ENCODE measurements at regions not wholly inside any gene's neighbourhood (a gene's known extent, or its start where the extent isn't known, plus 50 kb on each side); places are given as distances from the start of the nearest gene placed in this dataset.
"Not testable (repeated sequence)": the region's sequence is repeated elsewhere in the genome, so short reads cannot be mapped to it uniquely, and the experiment has no call there.

DNA sequence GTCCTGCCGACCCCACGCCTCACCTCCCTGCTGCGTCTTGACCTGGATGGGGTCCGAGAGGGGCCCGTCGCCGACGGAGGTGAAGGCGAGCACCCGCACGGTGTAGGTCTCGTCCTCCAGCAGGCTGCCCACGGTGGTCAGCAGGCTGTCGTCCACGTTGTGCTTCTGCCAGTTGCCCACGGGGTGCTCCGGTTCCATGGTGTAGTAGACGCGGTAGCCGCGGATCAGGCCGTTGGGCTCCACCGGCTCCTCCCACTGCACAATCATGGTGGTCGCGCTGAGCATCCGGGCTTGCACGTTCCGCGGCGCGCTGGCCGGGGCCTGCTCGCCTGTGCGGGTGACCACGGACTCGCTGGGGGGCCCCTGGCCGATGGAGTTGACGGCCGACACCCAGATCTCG lies 96.7 kb downstream of the PTPRS start:
- intact Hi-C loops (cut with DNase I, micrococcal nuclease): no loop called here
- CTCF ChIA-PET: no interaction called here

GRCh38 chr19:5241896-5242295 lies 98.7 kb downstream of the PTPRS start:
- H3K4me3 Mint-ChIP-seq; H3K27ac ChIP-seq (ENCODE audit: low read depth in 1 of 2, low read length in 2 of 2); DNase-seq; ATAC-seq (ENCODE audit: poor library complexity); H3K27me3 ChIP-seq (ENCODE audit: control insufficient read depth in 1 of 2, insufficient read depth in 2 of 2, low read length in 2 of 2); H3K36me3 Mint-ChIP-seq (ENCODE audit: low read depth); CTCF ChIA-PET; H3K4me3 ChIP-seq (ENCODE audit: low read length); H3K36me3 ChIP-seq (ENCODE audit: insufficient read depth, low read length); intact Hi-C loops (cut with DNase I, micrococcal nuclease); H3K27me3 Mint-ChIP-seq; POLR2A ChIA-PET; H3K9me3 Mint-ChIP-seq; H3K4me1 Mint-ChIP-seq (ENCODE audit: low read depth); H3K4me1 ChIP-seq (ENCODE audit: insufficient read depth, low read length); H3K27ac Mint-ChIP-seq: not testable (repeated sequence)
- peaks cover 0 to 16% of the 10 kb centered on the region in 2 experiments for H3K9me3 ChIP-seq (ENCODE audit: control insufficient read depth in 1 of 2, insufficient read depth in 1 of 2, low read length in 2 of 2)

More for the DNA sequence above, 96.7 kb downstream of the PTPRS start:
- Histone ChIP-seq H3K9me3 (ENCODE audit: control insufficient read depth in 1 of 2, insufficient read depth in 1 of 2, low read length in 2 of 2) (peaks cover 0 to 4% of the 10 kb centered on the region in 2 experiments), H3K4me3 (ENCODE audit: low read length) (no peak overlapping the region), H3K27ac (ENCODE audit: low read depth in 1 of 2, low read length in 2 of 2) (no peak overlapping the region), H3K27me3 (ENCODE audit: control insufficient read depth in 1 of 2, insufficient read depth in 2 of 2, low read length in 2 of 2) (no peaks in the 10 kb centered on the region), H3K36me3 (ENCODE audit: insufficient read depth, low read length) (no peaks in the 10 kb centered on the region), H3K4me1 (ENCODE audit: insufficient read depth, low read length) (no peaks in the 10 kb centered on the region)
- Mint-ChIP-seq H3K36me3 (ENCODE audit: low read depth) (no peaks in the 10 kb centered on the region), H3K9me3 (no peaks in the 10 kb centered on the region), H3K4me3 (no peak overlapping the region), H3K4me1 (ENCODE audit: low read depth) (no peaks in the 10 kb centered on the region), H3K27ac (no peak overlapping the region), H3K27me3 (peaks cover 5% of the 10 kb centered on the region)
- no peak for DNase-seq
- ATAC-seq (ENCODE audit: poor library complexity): no peak
- POLR2A ChIA-PET: no interaction called here
- TF ChIP-seq, protein P1, sequence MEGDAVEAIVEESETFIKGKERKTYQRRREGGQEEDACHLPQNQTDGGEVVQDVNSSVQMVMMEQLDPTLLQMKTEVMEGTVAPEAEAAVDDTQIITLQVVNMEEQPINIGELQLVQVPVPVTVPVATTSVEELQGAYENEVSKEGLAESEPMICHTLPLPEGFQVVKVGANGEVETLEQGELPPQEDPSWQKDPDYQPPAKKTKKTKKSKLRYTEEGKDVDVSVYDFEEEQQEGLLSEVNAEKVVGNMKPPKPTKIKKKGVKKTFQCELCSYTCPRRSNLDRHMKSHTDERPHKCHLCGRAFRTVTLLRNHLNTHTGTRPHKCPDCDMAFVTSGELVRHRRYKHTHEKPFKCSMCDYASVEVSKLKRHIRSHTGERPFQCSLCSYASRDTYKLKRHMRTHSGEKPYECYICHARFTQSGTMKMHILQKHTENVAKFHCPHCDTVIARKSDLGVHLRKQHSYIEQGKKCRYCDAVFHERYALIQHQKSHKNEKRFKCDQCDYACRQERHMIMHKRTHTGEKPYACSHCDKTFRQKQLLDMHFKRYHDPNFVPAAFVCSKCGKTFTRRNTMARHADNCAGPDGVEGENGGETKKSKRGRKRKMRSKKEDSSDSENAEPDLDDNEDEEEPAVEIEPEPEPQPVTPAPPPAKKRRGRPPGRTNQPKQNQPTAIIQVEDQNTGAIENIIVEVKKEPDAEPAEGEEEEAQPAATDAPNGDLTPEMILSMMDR (IDR thresholded peaks at IDR 0.05): no peak

GRCh38 chr19:5240011-5240410 lies 100.6 kb downstream of the PTPRS start:
- no peak overlapping the region for H3K4me3 ChIP-seq (ENCODE audit: low read length)
- H3K27me3 Mint-ChIP-seq: no peaks in the 10 kb centered on the region
- peaks cover 0 to 16% of the 10 kb centered on the region in 2 experiments for H3K9me3 ChIP-seq (ENCODE audit: control insufficient read depth in 1 of 2, insufficient read depth in 1 of 2, low read length in 2 of 2)
- no peak overlapping the region for H3K4me3 Mint-ChIP-seq
- H3K36me3 ChIP-seq (ENCODE audit: insufficient read depth, low read length): no peaks in the 10 kb centered on the region
- no peak overlapping the region for H3K27ac ChIP-seq (ENCODE audit: low read depth in 1 of 2, low read length in 2 of 2)
- DNase-seq (no peak), ATAC-seq (ENCODE audit: poor library complexity) (no peak)
- H3K9me3 Mint-ChIP-seq: no peaks in the 10 kb centered on the region
- H3K36me3 Mint-ChIP-seq (ENCODE audit: low read depth): no peaks in the 10 kb centered on the region
- ChIA-PET CTCF (no interaction called here), POLR2A (no interaction called here)
- no peak overlapping the region for H3K27ac Mint-ChIP-seq
- H3K4me1 ChIP-seq (ENCODE audit: insufficient read depth, low read length): no peaks in the 10 kb centered on the region
- no peaks in the 10 kb centered on the region for H3K4me1 Mint-ChIP-seq (ENCODE audit: low read depth)
- H3K27me3 ChIP-seq (ENCODE audit: control insufficient read depth in 1 of 2, insufficient read depth in 2 of 2, low read length in 2 of 2): no peaks in the 10 kb centered on the region
- intact Hi-C loops (cut with DNase I, micrococcal nuclease): no loop called here
- TF ChIP-seq, protein P1 (IDR thresholded peaks at IDR 0.05): no peak

DNA sequence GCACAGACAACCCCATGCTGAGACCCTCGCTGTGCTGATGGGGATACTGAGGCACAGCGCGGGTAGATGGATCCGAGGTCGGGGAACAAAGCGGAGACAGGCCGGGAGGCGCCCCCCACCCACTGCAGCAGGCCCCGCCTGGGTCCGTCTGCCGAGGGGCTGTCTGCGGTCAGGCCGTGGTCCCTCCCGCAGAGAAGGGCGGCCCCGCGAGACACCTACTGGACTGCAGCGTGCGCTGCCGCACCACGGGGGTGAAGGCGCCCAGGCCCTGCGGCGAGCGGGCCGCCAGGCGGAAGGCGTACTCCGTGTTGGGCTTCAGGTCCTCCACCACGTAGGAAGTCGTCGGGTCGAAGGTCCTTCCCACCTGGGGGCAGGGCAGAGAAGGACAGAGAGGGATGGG lies 101.9 kb downstream of the PTPRS start:
- peaks cover 0 to 18% of the 10 kb centered on the region in 2 experiments for H3K9me3 ChIP-seq (ENCODE audit: control insufficient read depth in 1 of 2, insufficient read depth in 1 of 2, low read length in 2 of 2)
- H3K4me3 ChIP-seq (ENCODE audit: low read length): no peak overlapping the region
- Mint-ChIP-seq H3K27ac (no peak overlapping the region), H3K4me3 (no peak overlapping the region), H3K9me3 (no peaks in the 10 kb centered on the region), H3K36me3 (ENCODE audit: low read depth) (no peaks in the 10 kb centered on the region), H3K27me3 (no peaks in the 10 kb centered on the region), H3K4me1 (ENCODE audit: low read depth) (no peaks in the 10 kb centered on the region)
- intact Hi-C loops (cut with DNase I, micrococcal nuclease): no loop called here
- H3K36me3 ChIP-seq (ENCODE audit: insufficient read depth, low read length): no peaks in the 10 kb centered on the region
- no peaks in the 10 kb centered on the region for H3K27me3 ChIP-seq (ENCODE audit: control insufficient read depth in 1 of 2, insufficient read depth in 2 of 2, low read length in 2 of 2)
- TF ChIP-seq, protein P1 (IDR thresholded peaks at IDR 0.05): no peak
- H3K27ac ChIP-seq (ENCODE audit: low read depth in 1 of 2, low read length in 2 of 2): no peak overlapping the region
- DNase-seq (no peak), ATAC-seq (ENCODE audit: poor library complexity) (no peak)
- POLR2A ChIA-PET: no interaction called here
- CTCF ChIA-PET: no interaction called here
- no peaks in the 10 kb centered on the region for H3K4me1 ChIP-seq (ENCODE audit: insufficient read depth, low read length)
